GM19467 (cell line): ENCODE measurements at regions not wholly inside any gene's neighbourhood (a gene's known extent, or its start where the extent isn't known, plus 50 kb on each side); places are given as distances from the start of the nearest gene placed in this dataset.

Experiments used
- ATAC-seq: cut with Tn5 transposase; IDR thresholded peaks from one replicate; pipeline ENCODE4 v1.9.1; 2021; ENCODE audit warnings: mild to moderate bottlenecking, moderate library complexity; ENCODE audit not compliant: unreplicated experiment

DNA sequence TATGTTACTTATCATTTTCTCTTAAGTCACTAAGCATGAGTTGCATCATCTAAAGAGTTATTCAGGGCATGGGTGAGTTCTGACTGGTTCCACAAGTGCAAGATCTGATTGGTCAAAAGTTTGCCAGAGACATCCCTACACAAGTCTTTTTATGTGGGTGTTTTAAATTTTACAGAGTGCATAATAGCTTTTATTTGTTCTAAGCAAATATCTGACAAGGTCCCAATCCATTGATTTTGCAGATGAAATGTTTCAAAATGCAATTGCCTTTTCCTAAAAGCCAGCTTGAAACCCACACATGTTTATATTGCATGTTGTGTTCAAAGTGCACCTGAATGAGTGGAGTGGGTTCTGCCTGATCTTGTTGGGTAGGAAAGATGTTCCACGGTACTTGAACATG lies 101.7 kb upstream of the PAX6 start:
- no peak for ATAC-seq

GRCh38 chr11:31910950-31911576 lies 99.9 kb upstream of the PAX6 start:
- ATAC-seq, result no peak

DNA sequence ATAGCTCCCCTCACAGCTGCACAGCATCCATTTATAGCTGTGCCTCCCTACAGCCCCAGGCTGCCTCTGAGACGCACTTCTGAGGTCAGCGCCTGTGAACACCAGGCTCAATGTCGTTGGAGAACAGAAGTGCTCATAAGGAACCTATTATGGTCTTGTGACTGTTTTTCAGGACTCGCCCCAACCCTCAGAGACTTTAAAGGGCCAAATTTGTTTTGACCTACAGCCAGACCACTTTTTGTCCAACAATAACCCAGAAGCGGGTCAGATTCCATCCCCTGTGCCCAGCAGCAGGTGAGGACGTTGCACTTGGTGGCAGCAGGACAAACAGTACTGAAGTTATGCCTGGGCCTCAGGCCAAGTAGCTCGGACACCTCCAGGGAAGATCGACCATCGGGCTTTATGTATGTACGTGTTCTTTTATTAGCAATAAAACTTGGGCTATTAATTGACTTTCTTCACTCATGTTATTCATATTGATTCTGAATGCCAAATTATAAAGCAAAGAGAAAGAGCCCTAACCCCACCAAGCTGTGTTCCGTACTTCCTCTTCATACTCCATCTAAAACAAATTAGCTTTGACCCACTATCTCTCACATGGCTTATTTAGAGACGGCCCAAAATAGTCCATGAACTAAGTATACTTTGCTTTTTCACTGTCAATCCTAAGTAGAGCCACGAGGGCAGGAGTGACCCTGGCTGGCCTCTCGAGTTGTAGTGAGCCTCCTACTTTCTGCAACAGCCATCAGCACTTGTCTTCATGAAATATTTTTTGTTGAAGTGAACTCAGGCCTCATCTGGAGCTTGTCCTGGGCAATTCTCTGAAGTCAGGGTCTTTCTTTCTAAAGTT lies 92.3 kb upstream of the PAX6 start:
- no peak for ATAC-seq

GRCh38 chr11:31902706-31903105 lies 91.6 kb upstream of the PAX6 start:
- ATAC-seq, result no peak

DNA sequence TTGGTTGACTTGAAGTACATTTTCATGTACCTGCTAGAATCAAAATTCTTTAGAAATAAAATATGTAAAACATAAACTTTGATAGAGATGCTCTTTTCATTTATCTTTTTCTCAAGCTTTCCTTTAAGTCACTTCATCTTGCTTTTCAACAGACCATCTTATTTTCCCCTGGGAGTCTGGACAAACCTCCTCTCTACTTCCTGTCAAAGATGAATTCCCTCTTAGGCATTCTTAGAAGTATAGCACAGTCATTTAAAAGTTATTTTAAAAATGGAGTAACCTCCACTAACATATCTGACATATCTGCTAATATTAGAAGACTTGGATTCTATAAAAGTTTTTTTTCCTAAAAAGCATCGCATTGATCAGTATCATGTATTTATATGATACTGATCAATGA lies 84.8 kb upstream of the PAX6 start:
- no peak for ATAC-seq

- no peak for ATAC-seq
Measured at GRCh38 chr11:31887180-31887579, 76.1 kb upstream of the PAX6 start.

- ATAC-seq, result no peak
Measured at GRCh38 chr11:31884080-31884479, 73.0 kb upstream of the PAX6 start.

GRCh38 chr11:31883435-31883834 lies 72.3 kb upstream of the PAX6 start:
- no peak for ATAC-seq

DNA sequence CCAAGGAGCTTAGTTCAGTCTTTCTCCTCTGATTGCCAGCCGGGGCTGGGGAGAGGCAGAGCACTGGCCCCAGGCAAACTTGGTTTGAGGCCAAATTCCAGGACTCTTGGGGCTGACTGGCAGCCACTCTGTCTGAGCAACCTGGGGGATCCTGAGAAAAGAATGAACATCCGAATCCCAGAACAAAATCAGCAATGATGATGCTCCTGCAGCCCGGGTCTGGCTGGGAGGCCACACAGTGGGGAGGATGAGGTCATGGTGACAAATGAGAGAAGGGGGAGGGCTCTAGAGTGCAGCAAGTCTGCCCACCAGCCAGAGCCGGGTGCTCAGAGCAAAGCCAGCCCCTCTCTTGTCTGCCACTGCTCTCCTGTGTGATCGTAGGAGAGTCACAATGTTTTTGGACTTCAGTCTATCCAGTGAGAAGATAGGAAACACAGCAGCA lies 71.8 kb upstream of the PAX6 start:
- ATAC-seq, result no peak

DNA sequence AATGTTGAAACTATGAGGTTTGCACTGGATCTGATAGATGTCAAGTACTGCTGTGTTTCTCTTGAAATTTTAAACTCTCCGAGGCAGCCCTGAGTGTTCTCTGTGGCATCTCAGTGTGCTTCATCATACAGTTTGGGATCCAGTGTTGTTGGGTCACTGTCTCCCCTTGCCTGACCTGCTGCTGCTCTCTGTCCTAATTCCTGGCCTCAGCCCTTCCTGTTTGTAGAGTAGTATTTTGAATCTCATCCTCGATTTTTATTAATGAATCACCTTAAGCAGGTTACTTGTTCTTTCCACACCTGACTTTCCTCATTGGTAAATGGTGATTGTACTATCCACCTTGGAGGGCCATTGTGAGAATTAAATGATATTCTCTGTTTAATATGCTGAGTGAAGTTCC lies 70.7 kb upstream of the PAX6 start:
- no peak for ATAC-seq

- ATAC-seq, result no peak
Measured at GRCh38 chr11:31879681-31880080, 68.6 kb upstream of the PAX6 start.

DNA sequence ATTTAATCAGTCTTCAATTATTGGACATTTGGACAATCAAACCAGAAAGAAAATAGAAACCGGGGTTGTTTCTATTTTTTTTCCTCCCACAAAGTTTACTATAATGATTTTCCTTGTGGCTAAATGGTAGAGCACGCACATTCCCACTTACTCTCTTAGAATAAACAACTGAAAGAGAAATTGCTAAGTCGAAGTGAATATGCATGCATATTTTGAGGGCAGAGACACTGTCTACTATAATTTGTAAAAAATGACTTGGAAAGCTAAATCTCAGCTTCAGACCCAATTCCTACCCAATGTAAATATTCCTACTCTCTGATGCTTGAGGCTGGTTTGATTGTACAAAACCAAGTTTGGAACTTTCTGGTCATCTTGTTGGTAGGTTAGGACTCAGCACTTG lies 66.7 kb upstream of the PAX6 start:
- no peak for ATAC-seq

DNA sequence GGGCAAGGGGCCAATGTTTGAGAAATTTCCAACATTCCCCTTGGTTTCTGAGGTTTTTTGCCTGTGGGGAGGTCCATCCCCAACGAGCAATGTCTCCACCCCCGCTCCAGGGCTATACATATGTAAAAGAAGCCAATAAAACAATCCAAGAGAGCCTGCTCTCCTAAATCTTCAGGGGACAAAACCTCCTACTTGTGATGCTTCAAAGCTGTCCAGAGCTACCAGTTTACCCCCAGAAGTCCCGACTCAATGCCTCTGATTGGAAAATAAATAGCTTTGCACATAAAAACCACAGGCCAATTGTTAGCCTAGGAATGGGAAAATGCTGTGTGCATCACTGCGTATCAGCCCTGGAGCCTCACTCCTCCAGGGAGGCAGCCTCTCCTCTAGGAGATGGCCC lies 66.0 kb upstream of the PAX6 start:
- no peak for ATAC-seq

- ATAC-seq, result no peak
Measured at GRCh38 chr11:31875866-31876560, 64.9 kb upstream of the PAX6 start.

- ATAC-seq, result no peak
Measured at GRCh38 chr11:31874631-31875191, 63.6 kb upstream of the PAX6 start.

DNA sequence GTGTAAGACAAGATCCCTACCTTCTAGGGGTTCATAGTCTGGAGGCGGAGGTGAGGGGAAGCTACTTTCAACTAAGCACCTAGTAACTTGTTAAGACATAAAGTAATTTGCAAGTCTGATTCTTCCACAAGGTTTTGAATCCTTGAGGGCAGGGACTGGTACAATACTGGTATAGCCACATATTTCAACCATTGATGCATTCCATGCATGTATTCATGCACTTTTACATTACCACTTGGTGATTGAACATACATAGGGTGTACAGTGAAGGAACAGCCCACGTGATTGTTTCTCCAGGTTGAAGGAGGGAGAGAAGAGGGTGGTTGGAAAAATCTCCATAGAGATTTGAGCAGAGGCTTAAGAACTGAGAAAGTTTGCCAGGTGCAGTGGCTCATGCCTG lies 62.0 kb upstream of the PAX6 start:
- no peak for ATAC-seq

- no peak for ATAC-seq
Measured at GRCh38 chr11:31872076-31872443, 60.9 kb upstream of the PAX6 start.

GRCh38 chr11:31871310-31872075 lies 60.4 kb upstream of the PAX6 start:
- no peak for ATAC-seq

DNA sequence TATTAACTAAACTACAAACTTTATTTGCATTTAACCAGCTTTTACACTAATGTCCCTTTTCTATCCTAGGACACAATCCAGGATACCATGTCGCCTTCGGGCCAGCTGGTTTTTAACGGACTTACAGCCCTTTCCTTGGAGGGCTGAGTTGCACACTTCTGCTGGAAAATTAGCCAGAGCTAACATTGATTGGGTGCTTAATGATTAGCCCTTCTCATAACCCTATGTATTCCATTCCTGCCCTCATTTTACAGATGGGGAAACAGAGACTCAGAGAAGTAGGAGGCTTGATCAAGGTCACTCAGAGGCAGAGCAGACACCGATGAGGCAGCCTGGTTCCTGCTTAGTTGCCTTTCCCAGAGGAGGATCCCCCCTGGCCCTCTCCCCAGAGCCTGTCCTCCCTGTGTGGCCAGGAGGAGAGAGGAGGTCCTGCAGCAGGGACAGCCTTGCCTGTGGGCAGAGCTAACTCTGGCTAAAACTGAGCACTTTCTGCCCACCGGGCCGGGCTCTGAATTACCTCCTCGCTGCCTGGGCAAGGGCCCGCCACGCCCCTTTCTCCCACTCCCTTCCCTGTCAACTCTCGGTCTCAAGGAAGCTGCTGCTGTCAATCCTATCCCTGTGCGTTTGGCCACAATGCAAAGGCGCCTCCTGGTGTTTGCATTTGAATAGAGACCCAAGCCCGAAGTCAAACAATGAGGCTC lies 59.6 kb upstream of the PAX6 start:
- ATAC-seq, result no peak

- no peak for ATAC-seq
Measured at GRCh38 chr11:31869986-31870385, 58.9 kb upstream of the PAX6 start.
